ENCODE measurements at regions not wholly inside any gene's neighbourhood (a gene's known extent, or its start where the extent isn't known, plus 50 kb on each side); places are given as distances from the start of the nearest gene placed in this dataset.
"Not testable (repeated sequence)": the region's sequence is repeated elsewhere in the genome, so short reads cannot be mapped to it uniquely, and the experiment has no call there.

DNA sequence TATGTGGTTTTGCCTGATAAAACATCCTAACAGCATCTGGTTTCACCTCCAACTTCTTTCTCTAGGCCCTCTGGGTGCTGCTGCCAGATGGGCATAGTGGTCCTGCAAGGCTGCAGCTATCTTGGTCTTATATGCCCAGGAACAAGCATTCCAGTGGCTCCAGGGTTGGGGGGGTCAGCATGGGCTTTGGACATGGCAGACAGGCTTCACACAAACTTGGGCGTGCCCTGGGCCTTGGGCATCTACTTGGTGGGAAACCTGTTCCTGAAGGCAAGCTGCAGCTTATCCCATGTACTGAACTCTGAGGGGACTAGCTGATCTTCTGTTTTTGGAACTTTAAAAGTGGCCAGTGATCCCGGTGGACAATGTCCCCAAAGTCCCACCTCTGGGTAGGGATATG lies 54.9 kb upstream of the ZNF678 start:
- DNase-seq (ENCODE audit: low read depth in 3 of 3): no peak

DNA sequence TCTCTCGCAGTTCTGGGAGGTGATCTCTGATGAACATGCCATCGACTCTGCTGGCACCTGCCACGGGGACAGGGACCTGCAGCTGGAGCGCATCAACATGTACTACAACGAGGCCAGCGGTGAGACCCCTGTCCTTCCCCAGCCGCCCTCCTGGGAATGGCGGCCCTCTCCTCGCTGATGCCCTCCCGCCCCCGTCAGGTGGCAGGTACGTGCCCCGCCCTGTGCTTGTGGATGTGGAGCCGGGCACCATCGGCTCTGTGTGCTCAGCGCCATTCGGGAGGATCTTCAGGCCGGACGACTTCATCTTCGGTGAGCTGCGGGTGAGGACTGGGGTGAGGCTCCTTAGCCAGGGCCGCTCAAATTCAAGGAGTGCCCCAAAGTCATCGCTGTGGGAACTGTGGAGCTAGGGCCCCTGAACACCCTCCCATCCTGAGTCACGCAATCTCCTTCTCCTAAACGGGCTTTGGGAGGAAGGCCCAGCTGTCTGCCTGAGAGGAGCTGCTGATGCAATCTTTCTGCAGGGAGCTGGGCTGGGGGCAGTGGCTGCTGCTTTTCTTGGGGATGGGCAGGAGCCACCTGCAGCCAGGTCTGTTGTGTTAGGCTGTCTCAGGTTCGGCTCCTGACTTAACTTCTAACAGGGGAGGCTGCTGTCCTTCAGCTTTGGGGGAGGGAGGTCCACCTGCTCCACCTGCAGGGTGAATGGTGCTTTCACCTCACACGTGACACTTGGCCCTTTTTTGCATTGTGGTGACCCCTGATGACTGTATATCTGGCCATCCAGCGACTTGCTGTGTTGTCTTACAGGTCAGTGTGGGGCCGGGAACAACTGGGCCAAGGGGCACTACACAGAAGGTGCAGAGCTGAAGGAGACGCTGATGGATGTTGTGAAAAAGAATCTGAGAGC lies 56.6 kb upstream of the ZNF678 start:
- DNase-seq (ENCODE audit: low read depth in 3 of 3): not testable (repeated sequence)

DNA sequence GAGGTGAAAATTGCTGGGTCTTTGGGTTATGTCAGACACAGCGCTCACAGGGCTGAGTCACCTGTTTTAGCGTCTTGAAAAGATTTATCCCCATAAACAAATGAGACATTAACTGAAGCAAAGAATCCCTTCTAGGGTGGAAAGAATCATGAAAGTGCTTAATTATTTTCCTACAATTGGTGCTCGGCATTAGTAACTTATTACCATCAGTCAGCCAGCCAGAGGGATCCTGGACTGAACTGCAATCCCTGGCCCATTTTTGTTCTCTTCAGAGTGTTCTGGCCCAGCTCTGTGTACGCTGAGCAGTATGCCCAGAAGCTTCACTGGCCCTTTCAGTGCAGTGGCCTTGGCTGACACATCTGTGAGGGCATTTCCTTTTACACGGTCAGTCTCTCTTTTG lies 67.3 kb upstream of the ZNF678 start:
- not testable (repeated sequence) for DNase-seq (ENCODE audit: low read depth in 3 of 3)

DNA sequence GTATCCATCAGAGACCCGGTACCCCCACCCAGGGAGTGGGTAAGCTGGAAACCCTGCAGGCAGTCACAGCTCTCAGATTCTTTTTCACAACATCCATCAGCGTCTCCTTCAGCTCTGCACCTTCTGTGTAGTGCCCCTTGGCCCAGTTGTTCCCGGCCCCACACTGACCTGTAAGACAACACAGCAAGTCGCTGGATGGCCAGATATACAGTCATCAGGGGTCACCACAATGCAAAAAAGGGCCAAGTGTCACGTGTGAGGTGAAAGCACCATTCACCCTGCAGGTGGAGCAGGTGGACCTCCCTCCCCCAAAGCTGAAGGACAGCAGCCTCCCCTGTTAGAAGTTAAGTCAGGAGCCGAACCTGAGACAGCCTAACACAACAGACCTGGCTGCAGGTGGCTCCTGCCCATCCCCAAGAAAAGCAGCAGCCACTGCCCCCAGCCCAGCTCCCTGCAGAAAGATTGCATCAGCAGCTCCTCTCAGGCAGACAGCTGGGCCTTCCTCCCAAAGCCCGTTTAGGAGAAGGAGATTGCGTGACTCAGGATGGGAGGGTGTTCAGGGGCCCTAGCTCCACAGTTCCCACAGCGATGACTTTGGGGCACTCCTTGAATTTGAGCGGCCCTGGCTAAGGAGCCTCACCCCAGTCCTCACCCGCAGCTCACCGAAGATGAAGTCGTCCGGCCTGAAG lies 69.3 kb upstream of the ZNF678 start:
- not testable (repeated sequence) for DNase-seq (ENCODE audit: low read depth in 3 of 3)

DNA sequence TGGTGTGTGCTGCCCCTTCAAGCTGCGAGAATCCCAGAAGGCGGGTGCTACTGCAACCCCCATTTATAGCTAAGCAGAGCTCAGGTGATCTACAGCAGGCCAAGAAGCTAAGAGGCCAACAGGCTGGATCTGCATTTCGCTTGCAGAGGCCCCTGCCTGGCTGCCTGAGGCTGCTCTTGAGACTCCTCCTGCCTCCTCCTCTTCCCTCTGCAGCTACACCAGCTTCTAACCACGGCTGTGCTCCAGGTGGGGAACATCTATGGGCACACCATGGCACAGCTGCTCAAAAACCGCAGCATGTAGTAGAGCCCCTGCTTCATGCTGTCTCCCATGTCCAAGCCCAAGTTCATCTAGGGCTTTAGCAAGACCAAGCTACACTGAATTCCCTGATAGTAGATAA lies 72.9 kb upstream of the ZNF678 start:
- no peak for DNase-seq (ENCODE audit: low read depth in 3 of 3)

DNA sequence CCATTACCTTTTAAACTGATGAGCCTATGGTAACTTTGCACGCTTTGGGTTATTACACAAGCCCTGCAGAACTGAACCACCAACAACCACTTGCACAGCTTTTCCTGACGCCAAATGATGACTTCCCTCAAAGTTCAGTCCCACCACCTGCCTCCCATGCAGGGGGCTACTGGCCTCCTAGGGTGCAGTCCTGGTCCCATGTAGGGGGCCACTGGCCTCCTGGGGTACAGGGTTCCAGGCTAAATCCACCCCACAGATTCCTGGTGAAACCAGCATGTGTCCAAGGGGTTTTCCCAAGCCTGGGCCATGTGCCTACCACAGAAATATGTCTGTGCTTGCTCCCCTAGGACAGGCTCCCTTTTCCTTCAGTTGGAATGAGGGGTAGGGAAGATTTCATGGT lies 73.4 kb upstream of the ZNF678 start:
- no peak for DNase-seq (ENCODE audit: low read depth in 3 of 3)

DNA sequence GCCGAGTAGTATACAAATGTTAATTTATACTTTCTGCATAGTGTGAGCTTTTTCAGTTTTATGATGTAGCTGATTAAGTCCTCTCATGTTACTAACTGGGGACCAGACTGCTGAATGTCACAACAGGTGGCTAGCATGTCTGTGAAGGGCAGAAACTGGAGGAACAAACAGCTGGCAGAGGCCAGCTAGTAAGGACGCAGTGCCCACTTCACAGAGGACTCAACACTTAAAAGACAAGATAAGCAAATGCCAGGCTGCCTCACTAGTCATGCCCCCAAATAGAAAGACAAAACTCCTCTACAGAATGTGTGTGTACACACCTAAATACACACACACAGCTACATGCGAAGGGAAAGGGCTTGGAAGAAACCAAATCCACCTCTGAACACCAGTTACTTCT lies 73.8 kb upstream of the ZNF678 start:
- DNase-seq (ENCODE audit: low read depth in 3 of 3): no peak

DNA sequence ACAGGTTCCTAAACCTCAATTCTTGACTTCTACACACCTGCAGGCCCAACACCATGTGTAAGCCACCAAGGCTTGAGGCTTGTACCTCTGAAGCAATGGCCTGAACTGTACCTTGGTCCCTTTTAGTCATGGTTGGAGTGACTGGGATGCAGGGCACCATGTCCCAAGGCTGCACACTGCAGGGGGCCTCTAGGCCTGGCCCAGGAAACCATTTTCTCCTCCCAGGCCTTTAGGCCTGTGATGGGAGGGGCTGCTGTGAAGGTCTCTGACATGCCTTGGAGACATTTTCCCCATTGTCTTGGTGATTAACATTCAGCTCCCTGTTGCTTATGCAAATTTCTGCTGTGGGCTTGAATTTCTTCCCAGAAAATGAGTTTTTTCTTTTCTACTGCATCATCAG lies 75.8 kb upstream of the ZNF678 start:
- no peak for DNase-seq (ENCODE audit: low read depth in 3 of 3)

DNA sequence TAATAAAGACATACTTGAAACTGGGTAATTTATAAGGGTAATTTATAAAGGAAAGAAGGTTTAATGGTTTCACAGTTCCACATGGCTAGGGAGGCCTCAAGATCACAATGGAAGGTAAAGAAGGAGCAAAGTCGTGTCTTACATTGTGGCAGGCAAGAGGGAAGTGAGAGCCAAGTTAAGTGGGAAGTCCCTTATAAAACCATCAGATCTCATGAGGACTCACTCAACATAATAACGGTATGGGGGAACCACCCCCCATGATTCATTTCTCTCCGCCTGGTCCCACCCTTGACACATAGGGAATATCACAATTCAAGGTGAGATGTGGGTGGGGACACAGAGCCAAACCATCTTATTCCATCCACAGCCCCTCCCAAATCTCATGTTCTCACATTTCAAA lies 76.8 kb upstream of the ZNF678 start:
- no peak for DNase-seq (ENCODE audit: low read depth in 3 of 3)

DNA sequence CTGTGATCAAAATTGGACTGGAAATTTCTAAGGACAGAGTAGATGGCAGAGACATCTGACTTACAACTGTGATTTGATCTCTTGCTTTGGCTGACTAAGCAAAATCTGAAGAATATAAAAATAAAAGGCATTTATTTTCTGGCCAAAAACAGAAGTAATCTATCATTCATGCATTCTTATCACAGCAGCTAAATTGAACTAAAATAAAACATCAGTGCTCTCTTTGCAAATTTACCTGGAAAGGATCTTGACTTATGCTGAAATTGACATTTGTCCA lies 81.4 kb upstream of the ZNF678 start:
- DNase-seq (ENCODE audit: low read depth in 3 of 3): no peak

DNA sequence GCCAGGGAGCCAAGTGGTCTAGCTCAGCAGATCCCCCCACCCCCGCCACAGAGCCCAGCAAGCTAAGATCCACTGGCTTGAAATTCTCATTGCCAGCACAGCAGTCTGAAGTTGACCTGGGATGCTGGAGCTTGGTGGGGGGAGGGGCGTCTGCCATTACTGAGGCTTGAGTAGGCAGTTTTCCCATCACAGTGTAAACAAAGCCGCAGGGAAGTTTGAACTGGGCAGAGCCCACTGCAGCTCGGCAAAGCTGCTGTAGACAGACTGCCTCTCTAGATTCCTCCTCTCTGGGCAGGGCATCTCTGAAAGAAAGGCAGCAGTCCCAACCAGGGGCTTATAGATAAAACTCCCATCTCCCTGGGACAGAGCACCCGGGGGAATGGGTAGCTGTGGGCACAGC lies 89.3 kb upstream of the ZNF678 start:
- DNase-seq (ENCODE audit: low read depth in 3 of 3): not testable (repeated sequence)

DNA sequence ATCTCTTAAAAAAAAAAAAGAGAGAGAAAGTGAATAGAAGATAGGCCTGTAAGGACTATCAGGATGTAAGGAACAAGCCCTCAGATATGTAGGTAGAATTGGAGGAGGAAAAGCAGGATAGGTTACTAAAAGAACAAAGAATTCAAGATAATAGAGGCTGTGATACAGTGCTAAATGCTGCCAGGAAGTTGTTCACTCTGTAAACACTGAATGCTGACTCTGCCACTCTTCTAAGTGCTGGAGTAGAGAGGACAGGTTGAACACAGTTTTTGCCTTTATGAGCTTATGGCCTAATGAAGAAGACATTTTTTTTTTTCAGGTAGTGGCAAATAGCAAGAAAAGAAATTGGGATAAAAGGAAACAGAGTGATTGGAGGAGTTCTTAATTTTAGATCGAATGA lies 90.6 kb upstream of the ZNF678 start:
- no peak for DNase-seq (ENCODE audit: low read depth in 3 of 3)

DNA sequence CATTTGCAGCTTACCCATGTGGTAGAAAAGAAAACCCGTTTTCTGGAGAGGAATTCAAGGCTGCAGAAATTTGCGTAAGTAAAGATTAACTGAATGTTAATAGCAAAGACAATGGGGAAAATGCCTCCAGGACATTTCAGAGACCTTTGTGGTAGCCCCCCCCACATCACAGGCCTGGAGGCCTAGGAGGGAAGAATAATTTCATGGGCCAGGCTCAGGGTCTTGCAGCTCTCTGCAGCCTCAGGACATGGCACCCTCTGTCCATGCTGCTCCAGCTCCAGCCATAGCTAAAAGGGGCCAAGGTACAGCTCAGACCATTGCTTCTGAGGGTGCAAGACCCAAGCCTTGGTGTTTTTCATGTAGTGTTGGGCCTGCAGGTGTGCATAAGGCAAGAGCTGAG lies 92.7 kb upstream of the ZNF678 start:
- DNase-seq (ENCODE audit: low read depth in 3 of 3): no peak

DNA sequence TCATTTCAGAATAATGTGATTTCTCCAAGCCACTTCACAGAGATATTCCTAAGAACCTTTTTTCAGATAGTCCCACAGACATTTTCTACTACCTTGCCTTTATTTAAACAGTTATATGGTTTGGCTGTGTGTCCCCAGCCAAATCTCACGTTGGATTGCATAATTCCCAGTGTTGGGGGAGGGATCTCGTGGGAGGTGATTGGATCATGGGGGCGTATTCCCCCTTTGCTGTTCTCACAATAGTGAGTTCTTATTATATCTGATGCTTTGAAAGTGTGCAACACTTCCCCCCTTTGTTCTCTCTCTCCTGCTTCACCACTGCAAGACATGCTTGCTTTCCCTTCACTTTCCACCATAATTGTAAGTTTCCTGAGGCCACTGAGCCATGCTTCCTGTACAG lies 93.6 kb upstream of the ZNF678 start:
- DNase-seq (ENCODE audit: low read depth in 3 of 3): no peak

DNA sequence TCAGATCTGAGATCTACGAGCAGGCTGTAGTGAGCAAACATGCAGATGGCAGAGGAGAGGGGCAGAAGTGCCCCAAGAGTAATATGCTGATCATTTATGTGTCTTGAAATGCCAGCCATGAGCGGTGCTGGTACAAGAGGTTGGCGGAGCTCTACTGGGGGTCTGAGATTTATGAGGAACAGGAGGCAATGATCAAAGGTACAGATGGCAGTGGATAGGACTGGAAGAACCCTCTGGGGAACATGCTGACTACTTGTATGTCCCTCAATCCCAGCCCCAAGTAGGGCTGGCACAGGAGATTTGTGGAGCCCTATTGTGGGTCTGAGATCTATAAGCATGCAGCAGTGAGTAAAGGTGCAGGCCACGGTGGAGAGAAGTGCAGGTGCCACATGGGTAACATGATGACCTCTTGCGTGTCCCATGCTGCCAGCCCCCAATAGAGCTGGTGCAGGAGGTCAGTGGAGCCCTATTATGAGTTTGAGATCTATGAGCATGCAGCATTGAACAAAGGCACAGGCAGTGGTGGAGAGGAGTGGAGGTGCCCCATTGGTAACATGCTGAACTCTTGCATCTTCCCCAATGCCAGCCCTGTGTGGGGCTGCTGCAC lies 97.2 kb upstream of the ZNF678 start:
- DNase-seq (ENCODE audit: low read depth in 3 of 3): no peak

DNA sequence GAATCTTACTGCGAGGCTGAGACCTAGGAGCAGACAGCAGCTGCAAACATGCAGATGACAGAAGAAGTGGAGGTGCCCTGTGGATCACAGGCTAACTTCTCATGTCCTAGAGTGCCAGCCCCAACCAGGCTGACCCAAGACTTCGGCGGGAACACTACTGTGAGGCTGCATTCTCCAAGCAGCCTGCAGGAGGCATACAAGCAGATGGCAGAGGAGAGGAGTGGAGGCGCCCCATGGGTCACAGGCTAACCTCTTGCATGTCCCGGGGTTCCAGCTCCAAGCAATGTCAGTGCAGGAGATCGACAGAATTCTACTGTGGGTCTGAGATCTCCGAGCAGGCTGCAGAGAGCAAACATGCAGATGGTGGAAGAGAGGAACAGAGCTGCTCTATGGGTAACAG lies 98.1 kb upstream of the ZNF678 start:
- DNase-seq (ENCODE audit: low read depth in 3 of 3): no peak

DNA sequence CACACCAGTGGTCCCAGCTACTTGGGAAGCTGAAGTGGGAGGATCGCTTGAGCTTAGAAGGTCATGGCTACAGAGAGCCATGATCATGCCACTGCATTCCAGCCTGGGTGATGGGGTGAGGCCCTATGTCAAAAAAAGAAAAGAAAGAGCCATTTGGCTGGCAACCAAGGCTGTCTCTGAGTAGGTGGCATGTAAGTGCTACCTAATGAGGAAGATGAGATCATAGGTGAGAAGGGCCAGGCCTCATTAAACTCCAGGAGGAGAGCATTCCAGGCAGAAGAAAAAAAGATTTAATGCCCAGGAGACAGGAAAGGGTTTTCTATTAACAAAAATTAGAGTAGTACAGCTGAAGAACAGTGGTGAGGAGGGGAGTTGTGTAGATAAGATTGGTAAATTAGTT lies 103.4 kb upstream of the ZNF678 start:
- DNase-seq (ENCODE audit: low read depth in 3 of 3): no peak

DNA sequence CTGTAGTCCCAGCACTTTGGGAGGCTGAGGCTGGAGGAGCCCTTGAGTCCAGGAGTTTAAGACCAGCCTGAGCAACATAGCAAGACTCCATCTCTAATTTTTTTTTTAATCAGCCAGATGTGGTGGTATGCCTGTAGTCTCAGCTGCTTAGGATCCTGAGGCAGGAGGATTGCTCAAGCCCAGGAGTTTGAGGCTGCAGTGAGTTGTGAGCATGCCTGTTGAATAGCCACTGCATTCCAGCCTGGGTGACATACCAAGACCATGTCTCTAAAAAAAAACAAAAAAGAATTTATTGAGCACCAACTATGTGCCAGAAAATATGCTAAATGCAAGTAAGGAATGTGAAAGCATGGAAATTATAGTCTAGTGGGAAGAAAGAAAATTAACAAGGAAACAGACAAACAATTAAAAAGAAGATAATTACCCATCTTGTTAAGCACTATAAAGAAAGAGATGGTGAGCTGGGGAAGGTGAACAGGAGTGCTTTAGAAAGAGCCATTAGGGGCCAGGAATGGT lies 104.0 kb upstream of the ZNF678 start:
- DNase-seq (ENCODE audit: low read depth in 3 of 3): no peak

DNA sequence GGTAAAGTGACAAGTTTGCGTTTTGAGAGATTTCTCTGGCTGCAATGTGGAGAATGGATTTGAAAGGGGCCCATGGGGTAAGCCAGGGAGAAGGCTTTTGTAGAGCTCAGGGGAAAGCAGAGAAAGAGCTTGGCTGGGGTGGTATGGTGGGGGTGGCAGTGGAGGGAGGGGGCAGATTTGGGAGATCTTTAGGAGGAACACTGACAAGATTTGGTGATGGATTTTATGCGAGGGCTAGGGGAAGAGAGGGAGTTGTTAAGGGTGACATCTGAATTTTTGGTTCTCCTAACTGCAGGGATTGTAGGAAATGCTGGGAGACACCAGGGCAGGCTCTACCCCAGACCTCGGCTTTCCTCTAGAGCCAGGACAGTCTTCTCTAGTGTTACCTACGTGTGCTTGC lies 108.7 kb upstream of the ZNF678 start:
- no peak for DNase-seq (ENCODE audit: low read depth in 3 of 3)

DNA sequence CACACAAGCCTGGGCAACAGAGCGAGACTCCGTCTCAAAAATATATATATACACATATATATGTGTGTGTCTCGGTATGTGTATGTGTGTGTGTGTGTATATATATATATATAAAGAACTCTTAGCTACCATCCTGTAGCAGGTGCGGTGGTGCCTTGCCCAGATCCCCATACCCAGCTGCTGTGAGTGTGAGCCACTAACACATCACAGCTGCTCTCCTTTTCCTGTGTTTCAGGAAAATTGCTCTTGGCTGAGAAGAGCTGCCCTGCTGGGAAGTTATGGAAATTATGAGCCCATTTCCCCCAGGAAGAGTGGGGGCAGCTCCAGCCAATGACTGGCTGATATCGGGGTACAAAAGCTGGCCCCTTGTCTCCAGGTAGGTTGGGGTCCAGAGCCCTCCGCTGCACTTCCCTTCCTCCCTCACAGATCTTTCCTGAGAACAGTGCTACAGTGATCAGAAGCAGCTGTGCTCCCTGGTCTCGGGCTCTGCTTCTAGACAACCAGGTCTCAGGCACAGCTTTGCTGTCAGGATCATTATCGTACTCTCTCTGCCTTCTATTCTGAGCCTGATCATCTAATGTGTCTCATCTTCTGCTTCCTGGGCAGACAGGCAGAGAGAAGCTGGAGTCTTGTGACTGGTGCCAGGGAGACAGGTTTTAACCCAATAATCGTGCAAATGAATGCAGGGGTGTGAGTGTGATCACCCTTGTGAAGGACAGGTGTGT lies 109.6 kb upstream of the ZNF678 start:
- no peak for DNase-seq (ENCODE audit: low read depth in 3 of 3)

DNA sequence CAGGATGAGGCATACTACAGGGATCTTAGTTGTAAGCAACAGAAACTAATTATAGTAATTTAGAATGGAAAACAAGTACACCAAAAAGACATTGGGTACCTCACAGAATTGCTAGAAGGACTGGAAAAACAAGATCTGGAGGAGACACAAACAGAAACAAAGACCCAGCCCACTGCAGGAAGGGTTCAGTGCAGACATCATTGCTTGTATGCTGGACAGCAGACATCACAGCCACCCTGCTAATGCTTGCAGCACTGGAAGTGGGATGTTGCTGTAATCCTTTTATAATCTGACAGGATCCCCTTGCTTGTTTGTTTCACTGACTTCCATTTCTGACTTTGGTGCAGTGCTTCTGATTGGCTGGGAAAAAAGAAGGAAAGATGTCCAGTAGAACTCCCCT lies 111.4 kb upstream of the ZNF678 start:
- DNase-seq (ENCODE audit: low read depth in 3 of 3): no peak

DNA sequence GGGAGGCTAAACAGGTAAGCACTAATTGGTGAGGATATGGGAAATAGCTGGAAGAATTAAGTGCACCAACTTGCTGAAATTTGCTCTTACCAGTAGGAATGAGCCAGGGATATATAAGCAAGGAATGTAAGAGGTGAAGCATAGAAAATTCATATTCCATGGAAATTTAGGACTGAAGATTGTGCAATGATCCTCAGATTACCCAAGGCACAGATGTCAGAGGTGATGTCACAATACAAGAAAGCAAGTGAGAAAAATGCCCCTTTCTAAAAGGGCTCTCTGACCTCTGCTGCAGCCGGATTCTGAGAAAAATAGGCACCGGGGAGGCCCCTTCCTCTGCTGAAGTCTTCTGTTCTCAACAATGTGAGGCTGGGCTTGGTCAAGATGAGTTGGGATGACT lies 112.3 kb upstream of the ZNF678 start:
- DNase-seq (ENCODE audit: low read depth in 3 of 3): no peak
